HFF-Myc (cell line): ENCODE measurements at regions not wholly inside any gene's neighbourhood (a gene's known extent, or its start where the extent isn't known, plus 50 kb on each side); places are given as distances from the start of the nearest gene placed in this dataset.

Source experiments
- DNase-seq: peaks from one replicate; pipeline ENCODE4 v3.0.0-alpha.2; 2011; ENCODE audit warnings: low read depth; ENCODE audit errors: extremely low read depth
- H3K4me3 ChIP-seq: replicated peaks from 2 replicates; pipeline ENCODE4 v1.5.1; 2011; ENCODE audit warnings: low read depth, mild to moderate bottlenecking, control low read depth, low read length
- TF ChIP-seq, protein P1 (sequence below): IDR thresholded peaks from 2 replicates; pipeline ENCODE4 v1.5.1; 2012; ENCODE audit warnings: mild to moderate bottlenecking, low read depth, low read length, control low read depth; ENCODE audit errors: missing control alignments

GRCh38 chr4:98711526-98711925 lies 53.1 kb upstream of the TSPAN5 start:
- no peak for DNase-seq
- TF ChIP-seq, protein P1, sequence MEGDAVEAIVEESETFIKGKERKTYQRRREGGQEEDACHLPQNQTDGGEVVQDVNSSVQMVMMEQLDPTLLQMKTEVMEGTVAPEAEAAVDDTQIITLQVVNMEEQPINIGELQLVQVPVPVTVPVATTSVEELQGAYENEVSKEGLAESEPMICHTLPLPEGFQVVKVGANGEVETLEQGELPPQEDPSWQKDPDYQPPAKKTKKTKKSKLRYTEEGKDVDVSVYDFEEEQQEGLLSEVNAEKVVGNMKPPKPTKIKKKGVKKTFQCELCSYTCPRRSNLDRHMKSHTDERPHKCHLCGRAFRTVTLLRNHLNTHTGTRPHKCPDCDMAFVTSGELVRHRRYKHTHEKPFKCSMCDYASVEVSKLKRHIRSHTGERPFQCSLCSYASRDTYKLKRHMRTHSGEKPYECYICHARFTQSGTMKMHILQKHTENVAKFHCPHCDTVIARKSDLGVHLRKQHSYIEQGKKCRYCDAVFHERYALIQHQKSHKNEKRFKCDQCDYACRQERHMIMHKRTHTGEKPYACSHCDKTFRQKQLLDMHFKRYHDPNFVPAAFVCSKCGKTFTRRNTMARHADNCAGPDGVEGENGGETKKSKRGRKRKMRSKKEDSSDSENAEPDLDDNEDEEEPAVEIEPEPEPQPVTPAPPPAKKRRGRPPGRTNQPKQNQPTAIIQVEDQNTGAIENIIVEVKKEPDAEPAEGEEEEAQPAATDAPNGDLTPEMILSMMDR = no peak

GRCh38 chr4:98710831-98711230 lies 52.4 kb upstream of the TSPAN5 start:
- TF ChIP-seq, protein P1 = no peak
- H3K4me3 ChIP-seq = no peak overlapping the region
- DNase-seq = no peak

More at GRCh38 chr4:98711526-98711925, 53.1 kb upstream of the TSPAN5 start:
- no peak overlapping the region for H3K4me3 ChIP-seq
